ENCODE measurements at regions not wholly inside any gene's neighbourhood (a gene's known extent, or its start where the extent isn't known, plus 50 kb on each side); places are given as distances from the start of the nearest gene placed in this dataset.
A peak's percentile ranks its signal among the peaks of the same experiment; 100 is the strongest.

DNA sequence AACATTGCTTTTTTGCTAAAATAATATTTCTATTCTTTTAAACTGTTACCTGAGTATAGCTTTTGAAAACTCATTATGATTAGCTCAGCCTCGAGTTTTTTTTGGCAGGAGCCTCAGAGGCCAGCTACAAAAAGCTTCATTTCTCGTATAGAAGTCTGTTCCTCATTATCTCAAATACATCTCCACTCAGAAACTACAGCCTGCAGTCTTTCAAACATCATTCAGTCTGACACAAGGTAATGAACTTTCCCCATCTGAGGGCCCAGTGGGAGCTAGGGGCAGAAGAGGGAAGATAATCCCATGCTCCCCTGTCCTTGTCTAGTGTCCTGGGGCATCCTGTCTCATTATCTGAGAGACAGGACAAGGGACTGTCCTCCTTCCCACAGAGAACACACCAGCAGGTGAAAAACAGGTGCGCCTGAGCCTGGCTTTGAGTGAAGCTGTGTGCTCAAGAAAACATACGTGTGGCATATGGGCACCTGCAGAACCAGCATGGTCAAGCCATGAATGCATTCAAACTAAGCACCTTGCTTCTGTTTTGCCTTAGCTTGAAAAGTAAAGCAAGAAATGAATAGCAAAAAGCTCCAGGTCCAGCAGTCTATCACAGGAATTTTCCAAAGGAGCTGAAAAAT lies 247.5 kb downstream of the MREG start:
- WGBS (ENCODE audit: insufficient coverage, low coverage, low lambda C conversion rate, missing lambda C conversion rate): 79% methylated on average over 4 of the region's 4 CpGs
- no peak overlapping the region for H3K4me3 ChIP-seq
- DNase-seq (no peak), ATAC-seq (no peak)
- H3K27ac ChIP-seq: no peak overlapping the region
- no peaks in the 10 kb centered on the region for H3K4me1 ChIP-seq
- H3K36me3 ChIP-seq: no peaks in the 10 kb centered on the region
- intact Hi-C loops (cut with DNase I): no loop called here
- no peaks in the 10 kb centered on the region for H3K27me3 ChIP-seq
- no peaks in the 10 kb centered on the region for H3K9me3 ChIP-seq
- TF ChIP-seq, protein P1, sequence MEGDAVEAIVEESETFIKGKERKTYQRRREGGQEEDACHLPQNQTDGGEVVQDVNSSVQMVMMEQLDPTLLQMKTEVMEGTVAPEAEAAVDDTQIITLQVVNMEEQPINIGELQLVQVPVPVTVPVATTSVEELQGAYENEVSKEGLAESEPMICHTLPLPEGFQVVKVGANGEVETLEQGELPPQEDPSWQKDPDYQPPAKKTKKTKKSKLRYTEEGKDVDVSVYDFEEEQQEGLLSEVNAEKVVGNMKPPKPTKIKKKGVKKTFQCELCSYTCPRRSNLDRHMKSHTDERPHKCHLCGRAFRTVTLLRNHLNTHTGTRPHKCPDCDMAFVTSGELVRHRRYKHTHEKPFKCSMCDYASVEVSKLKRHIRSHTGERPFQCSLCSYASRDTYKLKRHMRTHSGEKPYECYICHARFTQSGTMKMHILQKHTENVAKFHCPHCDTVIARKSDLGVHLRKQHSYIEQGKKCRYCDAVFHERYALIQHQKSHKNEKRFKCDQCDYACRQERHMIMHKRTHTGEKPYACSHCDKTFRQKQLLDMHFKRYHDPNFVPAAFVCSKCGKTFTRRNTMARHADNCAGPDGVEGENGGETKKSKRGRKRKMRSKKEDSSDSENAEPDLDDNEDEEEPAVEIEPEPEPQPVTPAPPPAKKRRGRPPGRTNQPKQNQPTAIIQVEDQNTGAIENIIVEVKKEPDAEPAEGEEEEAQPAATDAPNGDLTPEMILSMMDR (IDR thresholded peaks at IDR 0.05): no peak
- TF ChIP-seq POLR2A (IDR thresholded peaks at IDR 0.05): no peak

DNA sequence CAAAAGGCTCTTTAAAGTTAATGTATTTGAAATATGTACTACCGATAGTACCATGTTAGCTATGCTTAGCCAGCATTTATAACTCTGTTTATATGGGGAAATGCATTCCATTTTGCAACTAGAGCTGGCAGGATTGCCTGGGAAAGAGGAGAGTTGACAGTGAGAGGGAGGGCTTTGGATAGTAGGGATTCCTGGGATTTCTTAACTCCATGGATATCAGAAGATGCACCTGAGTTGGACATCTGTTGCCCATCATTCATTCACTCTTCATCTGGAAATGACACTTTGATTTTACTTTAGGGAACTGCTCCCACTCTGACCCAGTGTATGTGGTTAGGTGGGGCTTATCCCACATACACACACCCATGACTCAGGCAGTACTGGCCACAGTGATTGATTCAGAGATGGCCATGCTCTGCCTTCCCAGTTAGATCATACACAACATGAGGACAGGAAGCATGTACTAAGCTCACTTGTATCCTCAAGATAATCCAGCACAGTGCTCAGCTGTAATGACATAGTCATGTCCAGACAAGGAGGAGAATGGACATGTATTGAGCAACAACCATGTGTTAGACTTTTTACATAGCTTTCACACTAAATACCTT lies 248.8 kb downstream of the MREG start:
- no peak overlapping the region for H3K4me3 ChIP-seq
- no peaks in the 10 kb centered on the region for H3K4me1 ChIP-seq
- WGBS (ENCODE audit: insufficient coverage, low coverage, low lambda C conversion rate, missing lambda C conversion rate): 71% methylated on average over 1 of the region's 1 CpG
- H3K36me3 ChIP-seq: no peaks in the 10 kb centered on the region
- H3K27me3 ChIP-seq: no peaks in the 10 kb centered on the region
- no peaks in the 10 kb centered on the region for H3K9me3 ChIP-seq
- DNase-seq: no peak
- TF ChIP-seq POLR2A (IDR thresholded peaks at IDR 0.05): no peak
- TF ChIP-seq, protein P1 (IDR thresholded peaks at IDR 0.05): no peak
- H3K27ac ChIP-seq: no peak overlapping the region
- intact Hi-C loops (cut with DNase I): no loop called here
- peak in 1 of 4 donors; percentile 48 for ATAC-seq

DNA sequence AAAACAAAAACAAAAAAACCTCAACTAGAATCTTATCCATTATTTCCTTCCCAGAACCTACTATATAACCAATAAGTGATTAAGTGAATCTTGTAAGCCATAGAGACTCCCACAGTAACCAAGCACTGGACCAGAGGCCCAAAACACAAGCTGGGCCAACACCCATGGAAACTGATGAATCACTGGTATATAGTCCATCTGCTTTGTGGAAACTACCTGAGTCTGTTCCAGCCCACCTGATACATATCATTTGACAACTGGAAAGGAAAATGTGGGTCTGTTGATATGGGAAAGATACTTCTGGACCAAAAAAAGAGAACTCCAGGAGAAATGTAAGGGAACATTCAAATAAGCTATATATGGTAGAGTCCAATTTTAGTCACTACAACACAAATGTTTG lies 252.8 kb downstream of the MREG start:
- DNase-seq (no peak), ATAC-seq (peak in 1 of 4 donors; percentile 84)
- H3K27me3 ChIP-seq: no peaks in the 10 kb centered on the region
- no peaks in the 10 kb centered on the region for H3K4me1 ChIP-seq
- TF ChIP-seq, protein P1 (IDR thresholded peaks at IDR 0.05): no peak
- no peak for TF ChIP-seq POLR2A (IDR thresholded peaks at IDR 0.05)
- intact Hi-C loops (cut with DNase I): no loop called here
- no peaks in the 10 kb centered on the region for H3K9me3 ChIP-seq
- no peak overlapping the region for H3K27ac ChIP-seq
- H3K4me3 ChIP-seq: no peak overlapping the region
- H3K36me3 ChIP-seq: no peaks in the 10 kb centered on the region

DNA sequence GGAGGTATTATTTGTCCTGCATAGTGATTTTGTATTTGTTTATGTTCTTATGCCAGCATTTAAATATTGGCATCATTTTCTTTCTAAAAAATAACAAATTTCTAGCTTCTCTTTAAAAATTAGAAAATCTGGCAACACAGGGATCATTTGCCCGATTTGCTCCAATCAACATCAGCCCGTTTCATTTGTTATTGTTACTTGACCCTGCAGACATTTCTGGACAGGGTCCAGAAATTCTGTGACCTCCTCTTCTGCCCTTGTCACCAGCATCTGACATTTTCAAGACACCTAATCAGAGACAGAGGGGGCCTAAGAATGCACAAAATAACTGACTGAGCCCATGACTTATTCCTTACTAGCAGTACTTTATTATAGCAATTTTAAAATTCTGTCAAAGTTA lies 253.3 kb downstream of the MREG start:
- TF ChIP-seq POLR2A (IDR thresholded peaks at IDR 0.05): no peak
- TF ChIP-seq, protein P1 (IDR thresholded peaks at IDR 0.05): no peak
- no peaks in the 10 kb centered on the region for H3K9me3 ChIP-seq
- no peaks in the 10 kb centered on the region for H3K27me3 ChIP-seq
- 72% methylated on average over 2 of the region's 2 CpGs for WGBS (ENCODE audit: insufficient coverage, low coverage, low lambda C conversion rate, missing lambda C conversion rate)
- intact Hi-C loops (cut with DNase I): no loop called here
- H3K4me3 ChIP-seq: no peak overlapping the region
- no peak for ATAC-seq
- no peak for DNase-seq
- no peak overlapping the region for H3K27ac ChIP-seq
- no peaks in the 10 kb centered on the region for H3K4me1 ChIP-seq
- H3K36me3 ChIP-seq: no peaks in the 10 kb centered on the region

Measured in right lobe of liver (tissue), 6 donors.